ENCODE measurements at regions not wholly inside any gene's neighbourhood (a gene's known extent, or its start where the extent isn't known, plus 50 kb on each side); places are given as distances from the start of the nearest gene placed in this dataset.

DNA sequence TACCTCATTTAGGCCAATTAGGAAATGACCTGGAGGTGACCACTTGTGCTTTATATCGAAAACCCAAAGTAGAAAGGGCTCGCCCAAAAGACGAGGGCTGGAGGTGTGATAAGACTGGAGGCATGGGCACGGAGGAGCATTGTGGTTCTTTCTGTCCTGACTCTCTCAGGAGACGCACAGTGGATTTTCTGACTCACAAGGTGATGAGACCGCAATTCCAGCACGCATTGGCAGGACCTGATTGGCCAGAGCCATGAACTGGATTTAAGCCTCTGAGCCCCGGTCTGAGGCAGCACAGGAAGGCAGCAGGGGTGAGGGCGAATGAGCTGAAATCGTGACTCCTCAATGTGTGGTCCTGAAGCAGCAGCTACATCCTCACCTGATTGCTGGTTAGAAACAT is 559.1 kb upstream of the SALL1 start:
- DNase-seq (ENCODE audit: low read depth): no peak
- in situ Hi-C loops (cut with HindIII; ENCODE audit: low sequenced_read_pairs): no loop called here
- TF ChIP-seq, protein P1, sequence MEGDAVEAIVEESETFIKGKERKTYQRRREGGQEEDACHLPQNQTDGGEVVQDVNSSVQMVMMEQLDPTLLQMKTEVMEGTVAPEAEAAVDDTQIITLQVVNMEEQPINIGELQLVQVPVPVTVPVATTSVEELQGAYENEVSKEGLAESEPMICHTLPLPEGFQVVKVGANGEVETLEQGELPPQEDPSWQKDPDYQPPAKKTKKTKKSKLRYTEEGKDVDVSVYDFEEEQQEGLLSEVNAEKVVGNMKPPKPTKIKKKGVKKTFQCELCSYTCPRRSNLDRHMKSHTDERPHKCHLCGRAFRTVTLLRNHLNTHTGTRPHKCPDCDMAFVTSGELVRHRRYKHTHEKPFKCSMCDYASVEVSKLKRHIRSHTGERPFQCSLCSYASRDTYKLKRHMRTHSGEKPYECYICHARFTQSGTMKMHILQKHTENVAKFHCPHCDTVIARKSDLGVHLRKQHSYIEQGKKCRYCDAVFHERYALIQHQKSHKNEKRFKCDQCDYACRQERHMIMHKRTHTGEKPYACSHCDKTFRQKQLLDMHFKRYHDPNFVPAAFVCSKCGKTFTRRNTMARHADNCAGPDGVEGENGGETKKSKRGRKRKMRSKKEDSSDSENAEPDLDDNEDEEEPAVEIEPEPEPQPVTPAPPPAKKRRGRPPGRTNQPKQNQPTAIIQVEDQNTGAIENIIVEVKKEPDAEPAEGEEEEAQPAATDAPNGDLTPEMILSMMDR (IDR thresholded peaks at IDR 0.05; ENCODE audit: low read depth, low read length, missing control alignments): no peak
- H3K4me3 ChIP-seq (ENCODE audit: low read depth, low read length): no peak overlapping the region

DNA sequence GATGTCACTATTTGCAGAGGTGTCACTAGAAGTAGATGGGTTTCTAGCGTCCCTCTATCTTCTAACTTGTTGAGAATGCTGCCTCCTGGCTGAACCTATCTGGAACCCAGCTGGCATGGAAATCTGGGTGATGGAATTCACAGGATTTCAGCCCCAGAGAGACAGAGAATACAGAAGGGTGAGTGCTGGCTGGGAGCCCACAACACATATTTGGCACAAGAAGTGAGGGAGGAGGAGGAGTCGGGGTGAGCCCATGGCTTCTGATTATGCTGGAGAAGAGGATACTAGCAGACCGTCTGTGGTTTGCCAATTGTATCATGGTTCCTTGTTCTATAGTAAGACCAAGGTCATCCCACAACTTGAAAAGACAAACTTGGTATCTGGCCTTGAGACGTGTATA is 557.8 kb upstream of the SALL1 start:
- TF ChIP-seq, protein P1 (IDR thresholded peaks at IDR 0.05; ENCODE audit: low read depth, low read length, missing control alignments): no peak
- no peak overlapping the region for H3K4me3 ChIP-seq (ENCODE audit: low read depth, low read length)
- in situ Hi-C loops (cut with HindIII; ENCODE audit: low sequenced_read_pairs): no loop called here
- DNase-seq (ENCODE audit: low read depth): no peak

DNA sequence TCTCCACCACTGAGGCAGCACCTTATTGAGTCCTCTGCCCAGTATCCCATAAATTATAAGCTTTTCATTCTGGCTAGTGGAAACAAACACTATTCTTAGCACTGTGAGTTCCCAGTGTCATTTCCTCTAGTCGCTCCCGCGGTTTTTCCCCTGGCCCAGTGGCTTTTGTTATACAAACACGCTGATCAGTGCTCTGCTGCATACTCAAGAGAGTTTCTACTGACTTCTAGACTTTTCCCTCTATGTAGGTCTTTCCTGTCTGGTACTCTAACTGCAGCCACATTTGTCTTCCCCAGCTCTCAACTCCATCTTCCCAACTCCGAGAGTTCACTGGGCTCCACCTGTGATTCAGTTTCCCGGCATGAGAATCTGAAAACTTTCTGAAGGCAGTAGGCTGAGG is 556.6 kb upstream of the SALL1 start:
- TF ChIP-seq, protein P1 (IDR thresholded peaks at IDR 0.05; ENCODE audit: low read depth, low read length, missing control alignments): no peak
- in situ Hi-C loops (cut with HindIII; ENCODE audit: low sequenced_read_pairs): no loop called here
- DNase-seq (ENCODE audit: low read depth): no peak
- no peak overlapping the region for H3K4me3 ChIP-seq (ENCODE audit: low read depth, low read length)

DNA sequence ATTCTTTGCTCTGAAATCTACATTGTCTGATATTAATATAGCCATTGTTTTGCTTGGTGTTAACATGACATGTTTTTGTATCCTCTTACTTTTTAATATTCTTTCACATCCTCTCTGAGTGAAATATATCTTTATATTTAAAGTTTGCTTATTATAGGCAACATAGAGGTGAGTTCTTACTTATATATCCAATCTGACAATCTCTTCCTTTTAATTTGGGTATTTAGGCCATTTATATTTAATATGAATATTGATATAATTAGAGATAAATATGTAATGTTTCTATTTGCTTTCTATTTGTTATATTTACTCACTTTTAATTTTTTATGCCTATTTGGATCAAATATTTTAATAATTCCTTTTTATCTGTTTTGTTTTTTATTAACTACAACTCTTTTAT is 554.1 kb upstream of the SALL1 start:
- TF ChIP-seq, protein P1 (IDR thresholded peaks at IDR 0.05; ENCODE audit: low read depth, low read length, missing control alignments): no peak
- DNase-seq (ENCODE audit: low read depth): no peak
- no peak overlapping the region for H3K4me3 ChIP-seq (ENCODE audit: low read depth, low read length)
- in situ Hi-C loops (cut with HindIII; ENCODE audit: low sequenced_read_pairs): no loop called here

DNA sequence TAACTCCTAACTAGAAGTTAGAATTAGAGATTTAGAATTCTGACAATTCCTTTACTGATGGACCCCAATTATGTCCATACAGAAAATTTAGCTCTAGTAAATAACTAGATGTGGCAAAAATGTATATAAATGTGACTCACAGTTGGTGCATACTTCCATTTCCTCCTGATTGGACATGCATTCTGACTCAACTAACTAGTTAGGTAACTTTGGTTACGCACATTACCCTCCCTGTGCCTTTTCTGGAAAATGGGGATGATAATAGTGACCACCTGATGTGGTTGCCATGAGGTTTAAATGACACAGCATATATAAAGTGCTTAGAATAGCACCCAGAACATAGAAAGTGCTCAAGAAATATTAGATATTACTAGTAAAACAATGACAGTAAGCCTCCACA is 550.0 kb upstream of the SALL1 start:
- DNase-seq (ENCODE audit: low read depth): no peak
- H3K4me3 ChIP-seq (ENCODE audit: low read depth, low read length): no peak overlapping the region
- in situ Hi-C loops (cut with HindIII; ENCODE audit: low sequenced_read_pairs): no loop called here
- TF ChIP-seq, protein P1 (IDR thresholded peaks at IDR 0.05; ENCODE audit: low read depth, low read length, missing control alignments): no peak

DNA sequence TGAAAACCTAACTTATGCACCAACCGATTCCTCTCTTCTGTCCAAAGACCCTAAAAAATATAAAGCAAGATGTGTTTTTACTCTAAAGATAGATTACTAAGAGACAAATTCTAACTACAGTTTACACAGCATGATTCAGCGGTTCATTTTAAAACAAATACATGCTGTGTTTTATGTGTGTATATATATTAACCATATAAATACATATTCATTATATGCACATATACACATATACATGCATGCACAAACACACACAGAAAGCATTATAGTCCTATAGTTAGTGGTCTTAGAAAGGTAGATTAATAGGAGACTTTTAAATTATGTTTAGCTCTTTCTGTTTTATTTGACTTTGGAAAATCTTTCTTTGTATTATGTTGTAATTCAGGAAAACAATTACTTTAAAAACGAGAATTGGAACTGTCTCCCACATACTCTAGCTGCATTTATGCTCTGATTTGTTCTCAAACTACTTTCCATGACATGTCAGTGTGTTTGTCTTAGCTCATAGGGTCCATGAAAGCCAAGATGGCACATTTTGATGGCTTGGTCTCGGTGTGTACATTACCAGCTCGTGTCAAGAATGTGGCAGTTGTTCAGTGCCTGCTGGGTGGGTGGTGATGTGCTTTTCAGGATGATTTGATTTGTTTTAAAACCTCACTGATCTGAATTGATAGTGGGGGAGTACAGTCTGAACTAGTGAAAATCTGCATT is 548.8 kb upstream of the SALL1 start:
- DNase-seq (ENCODE audit: low read depth): no peak
- in situ Hi-C loops (cut with HindIII; ENCODE audit: low sequenced_read_pairs): no loop called here
- H3K4me3 ChIP-seq (ENCODE audit: low read depth, low read length): no peak overlapping the region
- TF ChIP-seq, protein P1 (IDR thresholded peaks at IDR 0.05; ENCODE audit: low read depth, low read length, missing control alignments): no peak

All from astrocyte of the cerebellum (primary cell).